T-cell (primary cell): ENCODE measurements at regions not wholly inside any gene's neighbourhood (a gene's known extent, or its start where the extent isn't known, plus 50 kb on each side); places are given as distances from the start of the nearest gene placed in this dataset.

Source experiments
- ATAC-seq, 4 experiments: fragments of 200-7000 bp in 3 of 4; fragments of 150-1000 bp in 1 of 4; cut with Tn5 transposase; replicated peaks in 1 of 4; 1 replicate in 3 of 4; 2 replicates in 1 of 4; pipeline ENCODE4 v1.10.0; 2021; ENCODE audit warnings: moderate library complexity in 3 of 4, mild to moderate bottlenecking in 2 of 4, moderate number of reproducible peaks in 1 of 4
- CTCF ChIA-PET, 2 donors: fragments of 300-600 bp; sonication (Branson Sonifier 250); formaldehyde crosslinking; loops; one replicate each; lab custom pipeline; 2022; ENCODE audit warnings: antibody characterized with exemption in 2 of 2; lab: Charles Lee
- POLR2A ChIA-PET, 2 donors: fragments of 300-600 bp; sonication (Branson Sonifier 250); formaldehyde crosslinking; loops; one replicate each; lab custom pipeline; 2022; ENCODE audit warnings: antibody characterized with exemption in 2 of 2; lab: Charles Lee
- DNase-seq, 35 experiments: peaks; one replicate each; pipeline versions ENCODE4 v3.0.0 to v3.0.0-alpha.2; 2013 to 2023
- H3K27ac ChIP-seq: one replicate; pipeline ENCODE4 v1.5.1; 2013; ENCODE audit warnings: low read length
- H3K27me3 ChIP-seq, 2 experiments: replicated peaks in 1 of 2; 1 replicate in 1 of 2; 2 replicates in 1 of 2; pipeline versions ENCODE4 v1.6.1 to v1.7.0; 2013; ENCODE audit warnings: low read length in 1 of 2, mixed read lengths in 1 of 2; ENCODE audit not compliant: control insufficient read depth in 2 of 2, insufficient read depth in 2 of 2; ENCODE audit errors: extremely low read depth in 1 of 2
- H3K36me3 ChIP-seq, 2 donors: 1 replicate in 1 of 2; 2 replicates in 1 of 2; pipeline versions ENCODE4 v1.6.1 to v1.7.0; 2013; ENCODE audit warnings: low read length in 1 of 2; ENCODE audit not compliant: control insufficient read depth in 2 of 2, insufficient read depth in 1 of 2; ENCODE audit errors: extremely low read depth in 1 of 2
- H3K4me1 ChIP-seq, 2 experiments: 1 replicate in 1 of 2; 2 replicates in 1 of 2; pipeline versions ENCODE4 v1.6.1 to v1.7.0; 2013; ENCODE audit warnings: low read length in 2 of 2, mixed read lengths in 1 of 2; ENCODE audit not compliant: insufficient read depth in 2 of 2, control insufficient read depth in 1 of 2; ENCODE audit errors: extremely low read depth in 1 of 2
- H3K4me3 ChIP-seq, 2 donors: 1 replicate in 1 of 2; 2 replicates in 1 of 2; pipeline versions ENCODE4 v1.5.1 to v1.7.0; 2013; ENCODE audit warnings: mild to moderate bottlenecking in 2 of 2, low read length in 1 of 2, moderate library complexity in 1 of 2; ENCODE audit not compliant: control insufficient read depth in 1 of 2; ENCODE audit errors: extremely low read depth in 1 of 2
- H3K9me3 ChIP-seq: 2 replicates; pipeline ENCODE4 v1.7.0; 2013
- H3K27ac Mint-ChIP-seq, 2 donors: one replicate each; pipeline ENCODE4 v1.8.0; 2020 to 2021; ENCODE audit warnings: mild to moderate bottlenecking in 2 of 2, mixed read lengths in 2 of 2
- H3K27me3 Mint-ChIP-seq, 2 donors: one replicate each; pipeline ENCODE4 v1.8.0; 2021 to 2022; ENCODE audit warnings: mixed read lengths in 2 of 2
- H3K36me3 Mint-ChIP-seq: one replicate; pipeline ENCODE4 v1.8.0; 2021; ENCODE audit warnings: mixed read lengths
- H3K4me1 Mint-ChIP-seq, 3 donors: one replicate each; pipeline ENCODE4 v1.8.0; 2020 to 2022; ENCODE audit warnings: mixed read lengths in 3 of 3, mild to moderate bottlenecking in 1 of 3
- H3K4me3 Mint-ChIP-seq, 3 donors: one replicate each; pipeline ENCODE4 v1.8.0; 2020 to 2022; ENCODE audit warnings: mild to moderate bottlenecking in 3 of 3, mixed read lengths in 3 of 3, moderate library complexity in 3 of 3
- H3K9me3 Mint-ChIP-seq, 3 donors: one replicate each; pipeline ENCODE4 v1.8.0; 2020 to 2022; ENCODE audit warnings: mixed read lengths in 3 of 3
- WGBS: methylation state at CpG from one replicate; pipeline ENCODE4 v1.1.5; 2013; ENCODE audit warnings: missing lambda C conversion rate; ENCODE audit not compliant: insufficient coverage; 5-methylcytosine and 5-hydroxymethylcytosine counted together

DNA sequence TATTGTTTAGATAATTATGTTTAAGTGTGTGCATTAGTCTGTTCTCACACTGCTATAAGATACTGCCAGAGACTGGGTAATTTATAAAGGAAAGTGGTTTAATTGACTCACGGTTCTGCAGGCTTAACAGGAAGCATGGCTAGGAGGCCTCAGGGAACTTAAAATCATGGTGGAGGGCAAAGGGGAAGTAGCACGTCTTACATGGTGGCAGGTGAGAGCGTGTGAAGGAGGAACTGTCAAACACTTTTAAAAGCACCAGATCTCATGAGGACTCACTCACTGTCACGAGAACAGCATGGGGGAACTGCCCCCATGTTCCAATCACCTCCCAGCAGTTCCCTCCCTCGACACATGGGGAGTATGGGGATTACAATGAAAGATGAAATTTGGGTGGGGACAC, 203.5 kb upstream of the GOT2 start:
- no peaks in the 10 kb centered on the region for H3K4me1 Mint-ChIP-seq
- WGBS, result 43% methylated on average over 1 of the region's 5 CpGs

DNA sequence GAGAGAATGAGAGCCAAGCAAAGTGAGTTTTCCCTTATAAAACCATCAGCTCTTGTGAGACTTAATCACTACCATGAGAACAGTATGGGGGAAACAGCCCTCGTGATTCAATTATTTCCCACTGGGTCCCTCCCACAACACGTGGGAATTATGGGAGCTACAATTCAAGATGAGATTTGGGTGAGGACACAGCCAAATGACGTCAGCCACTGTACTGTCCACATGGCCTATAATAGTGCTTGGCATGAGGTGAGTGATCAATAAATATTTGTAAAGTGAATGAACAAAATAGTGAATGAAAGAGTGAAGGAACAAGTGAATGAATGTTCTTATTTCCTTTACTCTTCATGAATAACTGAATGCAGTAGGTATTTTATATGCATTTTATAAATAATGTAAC, 199.1 kb upstream of the GOT2 start:
- Mint-ChIP-seq H3K9me3 (peaks cover 6 to 23% (median 16%) of the 10 kb centered on the region in 3 donors), H3K4me3 (no peak overlapping the region), H3K36me3 (no peaks in the 10 kb centered on the region), H3K27me3 (peaks cover 0 to 5% of the 10 kb centered on the region in 2 donors), H3K4me1 (no peaks in the 10 kb centered on the region), H3K27ac (no peak overlapping the region)
- WGBS, result 45% methylated on average over 2 of the region's 3 CpGs
- CTCF ChIA-PET, result no interaction called here
- POLR2A ChIA-PET, result no interaction called here
- no peak overlapping the region for H3K4me3 ChIP-seq
- no peaks in the 10 kb centered on the region for H3K36me3 ChIP-seq
- no peaks in the 10 kb centered on the region for H3K9me3 ChIP-seq
- ATAC-seq (no peak), DNase-seq (no peak)
- H3K4me1 ChIP-seq, result no peaks in the 10 kb centered on the region
- H3K27me3 ChIP-seq, result no peaks in the 10 kb centered on the region
- no peak overlapping the region for H3K27ac ChIP-seq

More for the DNA sequence above, 203.5 kb upstream of the GOT2 start:
- ATAC-seq, result no peak
- no peak overlapping the region for H3K27ac ChIP-seq
- Mint-ChIP-seq H3K36me3 (no peaks in the 10 kb centered on the region), H3K4me3 (no peak overlapping the region), H3K27me3 (peaks cover 0 to 5% of the 10 kb centered on the region in 2 donors), H3K27ac (no peak overlapping the region), H3K9me3 (peaks cover 6 to 17% (median 16%) of the 10 kb centered on the region in 3 donors)
- no peak overlapping the region for H3K4me3 ChIP-seq
- no peaks in the 10 kb centered on the region for H3K36me3 ChIP-seq
- H3K4me1 ChIP-seq, result no peaks in the 10 kb centered on the region
- no peak for DNase-seq
- H3K27me3 ChIP-seq, result no peaks in the 10 kb centered on the region
- POLR2A ChIA-PET, result no interaction called here
- CTCF ChIA-PET, result no interaction called here
- no peaks in the 10 kb centered on the region for H3K9me3 ChIP-seq

DNA sequence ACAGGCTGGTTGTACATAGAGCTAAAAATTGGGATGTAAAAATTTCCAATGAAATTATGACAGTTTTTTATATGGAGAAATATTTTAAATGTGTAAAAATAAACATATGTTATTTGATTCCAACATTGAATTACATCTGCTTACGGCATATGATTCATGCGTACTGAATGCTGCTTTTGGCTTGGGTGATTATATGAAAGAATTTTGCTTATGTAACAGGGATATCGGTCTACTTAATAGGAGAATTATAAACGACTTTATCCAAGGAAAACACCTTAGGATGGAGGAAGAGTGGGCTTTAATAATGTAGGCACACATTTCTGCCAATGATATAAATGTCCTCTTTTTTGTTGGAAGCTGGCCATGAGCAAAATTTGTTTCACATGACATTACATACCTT, 197.3 kb upstream of the GOT2 start:
- Histone ChIP-seq H3K4me3 (no peak overlapping the region), H3K27ac (no peak overlapping the region), H3K27me3 (no peaks in the 10 kb centered on the region), H3K36me3 (no peaks in the 10 kb centered on the region), H3K4me1 (no peaks in the 10 kb centered on the region), H3K9me3 (no peaks in the 10 kb centered on the region)
- Mint-ChIP-seq H3K27ac (no peak overlapping the region), H3K27me3 (peaks cover 0 to 5% of the 10 kb centered on the region in 2 donors), H3K9me3 (peaks cover 6 to 19% (median 16%) of the 10 kb centered on the region in 3 donors), H3K4me1 (no peaks in the 10 kb centered on the region), H3K36me3 (no peaks in the 10 kb centered on the region), H3K4me3 (no peak overlapping the region)
- DNase-seq (no peak), ATAC-seq (no peak)
- ChIA-PET CTCF (no interaction called here), POLR2A (interaction anchor here in 1 of 2 donors (0.5 kb wide), 1 partner anchor 10 kb away, joined by 3 read pairs; no protein-coding TSS in a partner anchor)
- 100% methylated on average over 1 of the region's 4 CpGs for WGBS

DNA sequence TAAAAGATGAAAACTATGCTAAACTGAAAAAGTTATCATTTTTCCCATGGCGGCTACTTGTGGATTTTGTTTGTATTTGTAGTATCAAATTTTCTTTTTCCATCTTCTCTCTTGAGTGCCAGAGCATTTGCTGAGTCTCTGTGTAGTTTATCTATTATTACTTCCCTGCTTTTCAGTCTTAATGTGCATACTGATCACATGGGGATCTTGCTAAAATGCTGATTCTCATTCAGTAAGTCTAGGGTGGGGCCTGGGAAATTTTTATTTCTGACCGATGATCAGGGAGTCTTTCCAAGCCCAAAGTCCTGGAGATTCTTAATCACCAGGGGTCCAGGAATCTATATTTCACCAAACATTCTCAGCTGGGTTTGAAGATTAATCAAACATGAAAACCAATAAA, 189.0 kb upstream of the GOT2 start:
- Histone ChIP-seq H3K4me1 (no peaks in the 10 kb centered on the region), H3K27me3 (no peaks in the 10 kb centered on the region), H3K9me3 (no peaks in the 10 kb centered on the region), H3K36me3 (no peaks in the 10 kb centered on the region), H3K4me3 (no peak overlapping the region), H3K27ac (no peak overlapping the region)
- ChIA-PET POLR2A (no interaction called here), CTCF (no interaction called here)
- no CpG with 5 or more reads among the region's 2 CpGs for WGBS
- Mint-ChIP-seq H3K4me3 (no peak overlapping the region), H3K27me3 (no peaks in the 10 kb centered on the region), H3K4me1 (no peaks in the 10 kb centered on the region), H3K27ac (no peak overlapping the region), H3K36me3 (no peaks in the 10 kb centered on the region), H3K9me3 (peaks cover 0 to 9% (median 5%) of the 10 kb centered on the region in 3 donors)
- ATAC-seq, result no peak
- no peak for DNase-seq

DNA sequence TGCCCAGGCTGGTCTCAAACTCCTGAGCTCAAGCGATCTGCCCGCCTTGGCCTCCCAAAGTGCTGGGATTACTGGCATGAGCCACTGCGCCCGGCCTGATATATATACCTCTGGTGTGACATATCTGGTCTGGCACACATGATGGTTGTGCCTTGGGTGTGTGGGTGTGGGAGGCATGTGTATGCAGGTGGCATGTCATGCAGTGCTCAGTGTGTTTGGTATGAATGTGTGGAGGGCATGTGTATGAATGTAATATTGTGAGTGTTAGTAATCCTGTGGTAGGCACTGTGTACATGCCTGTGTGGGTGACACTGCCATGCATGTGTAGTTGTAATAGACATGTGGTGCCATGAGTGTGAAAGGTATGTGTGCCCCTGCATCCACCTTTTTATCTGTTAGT, 179.3 kb upstream of the GOT2 start:
- no peaks in the 10 kb centered on the region for H3K36me3 ChIP-seq
- DNase-seq (no peak), ATAC-seq (no peak)
- H3K4me1 ChIP-seq, result no peaks in the 10 kb centered on the region
- no peaks in the 10 kb centered on the region for H3K27me3 ChIP-seq
- no CpG with 5 or more reads among the region's 4 CpGs for WGBS
- Mint-ChIP-seq H3K9me3 (peaks cover 5 to 12% (median 9%) of the 10 kb centered on the region in 3 donors), H3K36me3 (no peaks in the 10 kb centered on the region), H3K4me3 (no peak overlapping the region), H3K27ac (no peak overlapping the region), H3K4me1 (no peaks in the 10 kb centered on the region), H3K27me3 (no peaks in the 10 kb centered on the region)
- ChIA-PET CTCF (no interaction called here), POLR2A (no interaction called here)
- no peak overlapping the region for H3K4me3 ChIP-seq
- no peaks in the 10 kb centered on the region for H3K9me3 ChIP-seq
- no peak overlapping the region for H3K27ac ChIP-seq

DNA sequence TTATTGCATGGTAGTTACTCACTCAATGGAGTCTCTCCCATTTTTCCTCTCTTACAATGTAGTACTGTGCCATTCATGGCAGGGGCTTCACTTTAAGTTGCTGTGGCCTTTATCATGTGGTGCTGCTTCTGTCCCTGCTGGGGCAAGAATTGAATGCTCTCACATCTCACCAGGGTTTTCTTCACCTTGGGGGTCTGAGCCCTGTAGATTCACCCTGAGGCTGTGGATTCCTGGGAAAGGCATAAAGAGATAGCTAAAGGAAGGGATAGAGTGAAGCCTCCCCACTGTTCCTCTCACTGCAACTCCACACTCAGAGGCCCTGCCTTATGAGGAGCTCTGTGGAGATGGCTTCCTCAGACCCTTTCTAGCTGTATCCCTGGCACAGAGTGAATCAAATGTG, 178.5 kb upstream of the GOT2 start:
- ChIA-PET POLR2A (no interaction called here), CTCF (no interaction called here)
- H3K4me3 Mint-ChIP-seq, result no peak overlapping the region
- H3K27ac Mint-ChIP-seq, result no peak overlapping the region
- no peaks in the 10 kb centered on the region for H3K36me3 Mint-ChIP-seq
- no peaks in the 10 kb centered on the region for H3K27me3 ChIP-seq
- ATAC-seq (no peak), DNase-seq (no peak)
- no peaks in the 10 kb centered on the region for H3K9me3 ChIP-seq
- no peak overlapping the region for H3K27ac ChIP-seq
- no peaks in the 10 kb centered on the region for H3K4me1 Mint-ChIP-seq
- no peaks in the 10 kb centered on the region for H3K36me3 ChIP-seq
- no peaks in the 10 kb centered on the region for H3K27me3 Mint-ChIP-seq
- H3K4me1 ChIP-seq, result no peaks in the 10 kb centered on the region
- H3K9me3 Mint-ChIP-seq, result peaks cover 5 to 9% (median 5%) of the 10 kb centered on the region in 3 donors
- H3K4me3 ChIP-seq, result no peak overlapping the region
